Adipocyte (in vitro differentiated cells): ENCODE measurements at regions not wholly inside any gene's neighbourhood (a gene's known extent, or its start where the extent isn't known, plus 50 kb on each side); places are given as distances from the start of the nearest gene placed in this dataset.

Experiments
- DNase-seq: peaks from one replicate; pipeline ENCODE4 v3.0.0-alpha.2; 2015; ENCODE audit warnings: low read depth
- H3K27me3 ChIP-seq: replicated peaks from 2 replicates; pipeline ENCODE4 v1.7.0; 2013; ENCODE audit warnings: mild to moderate bottlenecking, low read length, moderate library complexity; ENCODE audit not compliant: control insufficient read depth, insufficient read depth
- H3K36me3 ChIP-seq: 2 replicates; pipeline ENCODE4 v1.7.0; 2013; ENCODE audit warnings: low read length, mild to moderate bottlenecking, moderate library complexity; ENCODE audit not compliant: control insufficient read depth, insufficient read depth, severe bottlenecking
- H3K4me1 ChIP-seq: 2 replicates; pipeline ENCODE4 v1.7.0; 2013; ENCODE audit warnings: mild to moderate bottlenecking, low read length, moderate library complexity; ENCODE audit not compliant: control insufficient read depth, insufficient read depth
- H3K4me3 ChIP-seq: 2 replicates; pipeline ENCODE4 v1.7.0; 2013; ENCODE audit warnings: mild to moderate bottlenecking, low read length, moderate library complexity
- H3K9ac ChIP-seq: 2 replicates; pipeline ENCODE4 v1.7.0; 2013; ENCODE audit warnings: mild to moderate bottlenecking, low read length, moderate library complexity
- H3K9me3 ChIP-seq: 2 replicates; pipeline ENCODE4 v1.7.0; 2013; ENCODE audit warnings: mild to moderate bottlenecking, low read length, moderate library complexity; ENCODE audit not compliant: control insufficient read depth

- Histone ChIP-seq H3K36me3 (no peaks in the 10 kb centered on the region), H3K9ac (no peak overlapping the region), H3K4me3 (no peak overlapping the region), H3K9me3 (no peaks in the 10 kb centered on the region), H3K4me1 (no peaks in the 10 kb centered on the region), H3K27me3 (no peaks in the 10 kb centered on the region)
- DNase-seq = no peak
Observed at GRCh38 chr13:38415233-38415632, 65.6 kb downstream of the UFM1 start.

- DNase-seq = no peak
- no peak overlapping the region for H3K4me3 ChIP-seq
- no peaks in the 10 kb centered on the region for H3K27me3 ChIP-seq
- no peak overlapping the region for H3K9ac ChIP-seq
- peaks cover 6% of the 10 kb centered on the region for H3K4me1 ChIP-seq
- no peaks in the 10 kb centered on the region for H3K9me3 ChIP-seq
- H3K36me3 ChIP-seq = no peaks in the 10 kb centered on the region
Observed at GRCh38 chr13:38417241-38417640, 67.6 kb downstream of the UFM1 start.

GRCh38 chr13:38417727-38418126 is 68.1 kb downstream of the UFM1 start:
- Histone ChIP-seq H3K4me3 (no peak overlapping the region), H3K9ac (no peak overlapping the region), H3K9me3 (no peaks in the 10 kb centered on the region), H3K27me3 (no peaks in the 10 kb centered on the region), H3K36me3 (no peaks in the 10 kb centered on the region), H3K4me1 (peaks cover 6% of the 10 kb centered on the region)
- DNase-seq = no peak

GRCh38 chr13:38418286-38418685 is 68.6 kb downstream of the UFM1 start:
- Histone ChIP-seq H3K4me3 (no peak overlapping the region), H3K9me3 (no peaks in the 10 kb centered on the region), H3K27me3 (no peaks in the 10 kb centered on the region), H3K36me3 (no peaks in the 10 kb centered on the region), H3K4me1 (peaks cover 6% of the 10 kb centered on the region), H3K9ac (no peak overlapping the region)
- DNase-seq = peak; percentile 26

GRCh38 chr13:38419312-38419873 is 69.7 kb downstream of the UFM1 start:
- Histone ChIP-seq H3K36me3 (no peaks in the 10 kb centered on the region), H3K4me1 (peaks cover 6% of the 10 kb centered on the region), H3K4me3 (no peak overlapping the region), H3K27me3 (no peaks in the 10 kb centered on the region), H3K9me3 (no peaks in the 10 kb centered on the region), H3K9ac (no peak overlapping the region)
- DNase-seq = no peak

- no peak overlapping the region for H3K9ac ChIP-seq
- H3K27me3 ChIP-seq = no peaks in the 10 kb centered on the region
- peak; percentile 51 for DNase-seq
- no peaks in the 10 kb centered on the region for H3K9me3 ChIP-seq
- peaks cover 6% of the 10 kb centered on the region for H3K4me1 ChIP-seq
- no peaks in the 10 kb centered on the region for H3K36me3 ChIP-seq
- H3K4me3 ChIP-seq = no peak overlapping the region
Observed at GRCh38 chr13:38421590-38422560, 72.2 kb downstream of the UFM1 start.

GRCh38 chr13:38429916-38430315 is 80.3 kb downstream of the UFM1 start:
- Histone ChIP-seq H3K4me1 (peaks cover 13% of the 10 kb centered on the region), H3K9ac (no peak overlapping the region), H3K36me3 (no peaks in the 10 kb centered on the region), H3K4me3 (no peak overlapping the region), H3K9me3 (no peaks in the 10 kb centered on the region), H3K27me3 (no peaks in the 10 kb centered on the region)
- DNase-seq = no peak

GRCh38 chr13:38430796-38431195 is 81.1 kb downstream of the UFM1 start:
- DNase-seq = no peak
- Histone ChIP-seq H3K4me1 (peaks cover 13% of the 10 kb centered on the region), H3K36me3 (no peaks in the 10 kb centered on the region), H3K4me3 (no peak overlapping the region), H3K9ac (no peak overlapping the region), H3K27me3 (no peaks in the 10 kb centered on the region), H3K9me3 (no peaks in the 10 kb centered on the region)

GRCh38 chr13:38440666-38441065 is 91.0 kb downstream of the UFM1 start:
- no peak for DNase-seq
- H3K4me3 ChIP-seq = no peak overlapping the region
- no peaks in the 10 kb centered on the region for H3K4me1 ChIP-seq
- H3K9me3 ChIP-seq = no peaks in the 10 kb centered on the region
- no peaks in the 10 kb centered on the region for H3K27me3 ChIP-seq
- H3K9ac ChIP-seq = no peak overlapping the region
- H3K36me3 ChIP-seq = no peaks in the 10 kb centered on the region

GRCh38 chr13:38444904-38445303 is 95.3 kb downstream of the UFM1 start:
- no peak overlapping the region for H3K9ac ChIP-seq
- DNase-seq = no peak
- H3K4me1 ChIP-seq = no peaks in the 10 kb centered on the region
- H3K27me3 ChIP-seq = no peaks in the 10 kb centered on the region
- no peak overlapping the region for H3K4me3 ChIP-seq
- H3K9me3 ChIP-seq = no peaks in the 10 kb centered on the region
- no peaks in the 10 kb centered on the region for H3K36me3 ChIP-seq

GRCh38 chr13:38452656-38453055 is 103.0 kb downstream of the UFM1 start:
- DNase-seq = no peak
- Histone ChIP-seq H3K9ac (no peak overlapping the region), H3K27me3 (no peaks in the 10 kb centered on the region), H3K4me1 (no peaks in the 10 kb centered on the region), H3K36me3 (no peaks in the 10 kb centered on the region), H3K4me3 (no peak overlapping the region), H3K9me3 (peaks cover 3% of the 10 kb centered on the region)
